MCF 10A (cell line): ENCODE measurements at regions not wholly inside any gene's neighbourhood (a gene's known extent, or its start where the extent isn't known, plus 50 kb on each side); places are given as distances from the start of the nearest gene placed in this dataset.

ENCODE experiments used
- BruUV-seq: library from RNA; stranded (reverse); fragments of 400-500 nt; replicated peaks from 2 replicates; lab custom pipeline; 2021; lab: Mats Ljungman, UMichigan
- CTCF ChIA-PET: fragments of 300-600 bp; sonication (Branson Sonifier 250); formaldehyde crosslinking; extraction: SDS; loops from one replicate; lab custom pipeline; 2021; ENCODE audit warnings: antibody characterized with exemption, inconsistent platforms; lab: Yijun Ruan, JAX
- POLR2A ChIA-PET: fragments of 300-600, 350-650 bp; sonication (Branson Sonifier 250); formaldehyde crosslinking; extraction: SDS; loops from one replicate; lab custom pipeline; 2020; ENCODE audit warnings: antibody characterized with exemption, inconsistent platforms; lab: Yijun Ruan, JAX
- DNase-seq: peaks from one replicate; pipeline ENCODE4 v3.0.0-alpha.2; 2018; ENCODE audit not compliant: unreplicated experiment
- H3K27ac Mint-ChIP-seq: one replicate; pipeline ENCODE4 v1.8.0; 2022; ENCODE audit warnings: mild to moderate bottlenecking, low read depth, mixed read lengths; ENCODE audit not compliant: unreplicated experiment
- H3K27me3 Mint-ChIP-seq: one replicate; pipeline ENCODE4 v1.8.0; 2022; ENCODE audit warnings: mixed read lengths; ENCODE audit not compliant: insufficient read depth, unreplicated experiment
- H3K36me3 Mint-ChIP-seq: one replicate; pipeline ENCODE4 v1.8.0; 2022; ENCODE audit warnings: mild to moderate bottlenecking, moderate library complexity, mixed read lengths; ENCODE audit not compliant: insufficient read depth, unreplicated experiment
- H3K4me1 Mint-ChIP-seq: one replicate; pipeline ENCODE4 v1.8.0; 2022; ENCODE audit warnings: mixed read lengths; ENCODE audit not compliant: insufficient read depth, unreplicated experiment
- H3K4me3 Mint-ChIP-seq: one replicate; pipeline ENCODE4 v1.8.0; 2022; ENCODE audit warnings: mild to moderate bottlenecking, moderate library complexity, mixed read lengths; ENCODE audit not compliant: unreplicated experiment
- H3K9me3 Mint-ChIP-seq: one replicate; pipeline ENCODE4 v1.8.0; 2022; ENCODE audit warnings: mixed read lengths; ENCODE audit not compliant: unreplicated experiment
- CTCF ChIP-seq: fragments of 200-600 bp; IDR thresholded peaks from one replicate; pipeline ENCODE4 v1.8.0; 2022; ENCODE audit warnings: antibody characterized with exemption, mild to moderate bottlenecking; ENCODE audit not compliant: unreplicated experiment
- intact Hi-C: fragments of 100-400 bp; cut with micrococcal nuclease; formaldehyde crosslinking; loops from 2 replicates; pipeline ENCODE4 v1.14.1; 2022

GRCh38 chr4:124534131-124534530 lies 178.4 kb downstream of the ANKRD50 start:
- Mint-ChIP-seq H3K36me3 (no peaks in the 10 kb centered on the region), H3K4me1 (no peaks in the 10 kb centered on the region), H3K9me3 (no peaks in the 10 kb centered on the region), H3K4me3 (no peak overlapping the region), H3K27ac (no peak overlapping the region), H3K27me3 (no peaks in the 10 kb centered on the region)
- DNase-seq = no peak
- no peak for TF ChIP-seq CTCF
- intact Hi-C loops = no loop called here
- ChIA-PET CTCF (no interaction called here), POLR2A (interaction anchor here (1.2 kb wide), 1 partner anchor 11 kb away, joined by 4 read pairs; no protein-coding TSS in a partner anchor)
- no TSS peak for BruUV-seq

GRCh38 chr4:124535003-124535402 lies 177.5 kb downstream of the ANKRD50 start:
- no peak overlapping the region for H3K4me3 Mint-ChIP-seq
- POLR2A ChIA-PET = interaction anchor here (1.2 kb wide), 1 partner anchor 10 kb away, joined by 4 read pairs; no protein-coding TSS in a partner anchor
- H3K9me3 Mint-ChIP-seq = no peaks in the 10 kb centered on the region
- TF ChIP-seq CTCF = no peak
- H3K27ac Mint-ChIP-seq = no peak overlapping the region
- CTCF ChIA-PET = no interaction called here
- H3K27me3 Mint-ChIP-seq = no peaks in the 10 kb centered on the region
- H3K4me1 Mint-ChIP-seq = no peaks in the 10 kb centered on the region
- intact Hi-C loops = no loop called here
- no TSS peak for BruUV-seq
- DNase-seq = no peak
- H3K36me3 Mint-ChIP-seq = no peaks in the 10 kb centered on the region

- Mint-ChIP-seq H3K4me3 (no peak overlapping the region), H3K4me1 (no peaks in the 10 kb centered on the region), H3K36me3 (no peaks in the 10 kb centered on the region), H3K27ac (no peak overlapping the region), H3K27me3 (no peaks in the 10 kb centered on the region), H3K9me3 (no peaks in the 10 kb centered on the region)
- intact Hi-C loops = no loop called here
- CTCF ChIA-PET = interaction anchor here (0.6 kb wide), 1 partner anchor 372 kb away, joined by 3 read pairs; no protein-coding TSS in a partner anchor
- POLR2A ChIA-PET = interaction anchor here (1.8 kb wide), 1 partner anchor 20 kb away, joined by 4 read pairs; no protein-coding TSS in a partner anchor
- BruUV-seq = no TSS peak
- no peak for TF ChIP-seq CTCF
- DNase-seq = no peak
These were observed 175.6 kb downstream of the ANKRD50 start for GRCh38 chr4:124536946-124537345.

- no TSS peak for BruUV-seq
- TF ChIP-seq CTCF = no peak
- Mint-ChIP-seq H3K27ac (no peak overlapping the region), H3K4me1 (no peaks in the 10 kb centered on the region), H3K27me3 (no peaks in the 10 kb centered on the region), H3K36me3 (no peaks in the 10 kb centered on the region), H3K9me3 (no peaks in the 10 kb centered on the region), H3K4me3 (no peak overlapping the region)
- CTCF ChIA-PET = interaction anchor here (0.5 kb wide), 1 partner anchor 234 kb away, joined by 3 read pairs; no protein-coding TSS in a partner anchor
- DNase-seq = no peak
- intact Hi-C loops = no loop called here
- POLR2A ChIA-PET = interaction anchor here (0.6 kb wide), 2 partner anchors 644 to 1177 kb away, joined by 3 read pairs; no protein-coding TSS in a partner anchor
These were observed 174.6 kb downstream of the ANKRD50 start for GRCh38 chr4:124537971-124538370.
